GM12878 (cell line): ENCODE measurements at regions not wholly inside any gene's neighbourhood (a gene's known extent, or its start where the extent isn't known, plus 50 kb on each side); places are given as distances from the start of the nearest gene placed in this dataset.
"Not testable (repeated sequence)": the region's sequence is repeated elsewhere in the genome, so short reads cannot be mapped to it uniquely, and the experiment has no call there.

Source experiments
- CEBPB ChIP-seq, 2 experiments: fragments of 150-350 bp in 1 of 2; IDR thresholded peaks; 2 replicates each; pipeline ENCODE4 v1.6.1; 2012 to 2014; ENCODE audit warnings: low read depth in 2 of 2, low read length in 2 of 2, borderline replicate concordance in 1 of 2, inconsistent platforms in 1 of 2
- CHD2 ChIP-seq: IDR thresholded peaks from 2 replicates; pipeline ENCODE4 v1.6.1; 2011; ENCODE audit warnings: low read depth, low read length, improper control_type of control experiment, borderline replicate concordance
- KDM1A ChIP-seq: fragments of 200-600 bp; sonication (generic); IDR thresholded peaks from 2 replicates; pipeline ENCODE4 v1.6.1; 2016; ENCODE audit warnings: borderline replicate concordance
- NFXL1 ChIP-seq: fragments of 450-650 bp; IDR thresholded peaks from 2 replicates; pipeline ENCODE4 v1.6.1; 2017; ENCODE audit warnings: antibody characterized with exemption, mild to moderate bottlenecking, borderline replicate concordance
- NR2C2 ChIP-seq: IDR thresholded peaks from 2 replicates; pipeline ENCODE4 v1.6.1; 2011; ENCODE audit warnings: borderline replicate concordance, low read depth; ENCODE audit not compliant: control insufficient read depth, insufficient read length
- NRF1 ChIP-seq: conservative IDR thresholded peaks from 2 replicates; pipeline ENCODE4 v1.6.1; 2011; ENCODE audit warnings: mild to moderate bottlenecking, low read depth, low read length, improper control_type of control experiment
- POLR2A ChIP-seq: IDR thresholded peaks from 2 replicates; pipeline ENCODE4 v1.6.1; 2011; ENCODE audit warnings: low read depth, mild to moderate bottlenecking, low read length
- TAF1 ChIP-seq: IDR thresholded peaks from 2 replicates; pipeline ENCODE4 v1.6.1; 2011; ENCODE audit warnings: mild to moderate bottlenecking, low read depth, low read length, borderline replicate concordance
- TF ChIP-seq, protein P1 (sequence below): IDR thresholded peaks from 2 replicates; pipeline ENCODE4 v1.6.1; 2011; ENCODE audit warnings: low read depth, low read length, improper control_type of control experiment, borderline replicate concordance
- TF ChIP-seq, protein P2 (sequence below), 3 experiments: IDR thresholded peaks in 2 of 3; conservative IDR thresholded peaks in 1 of 3; 2 replicates each; pipeline ENCODE4 v1.5.1; 2011; ENCODE audit warnings: low read depth in 3 of 3, low read length in 3 of 3, mild to moderate bottlenecking in 3 of 3, control low read depth in 2 of 3, moderate library complexity in 2 of 3, inconsistent platforms in 1 of 3, mixed read lengths in 1 of 3; ENCODE audit not compliant: control insufficient read depth in 2 of 3, insufficient read depth in 1 of 3; ENCODE audit errors: extremely low read depth in 1 of 3
- TF ChIP-seq, protein P3 (sequence below): IDR thresholded peaks from 2 replicates; pipeline ENCODE4 v1.6.1; 2011; ENCODE audit warnings: low read depth, mild to moderate bottlenecking, low read length, moderate library complexity, borderline replicate concordance; ENCODE audit errors: extremely low read depth
- TF ChIP-seq, protein P4 (sequence below): fragments of 450-650 bp; formaldehyde crosslinking; IDR thresholded peaks from 2 replicates; pipeline ENCODE4 v1.4.0; 2020; ENCODE audit warnings: mild to moderate bottlenecking, moderate library complexity

DNA sequence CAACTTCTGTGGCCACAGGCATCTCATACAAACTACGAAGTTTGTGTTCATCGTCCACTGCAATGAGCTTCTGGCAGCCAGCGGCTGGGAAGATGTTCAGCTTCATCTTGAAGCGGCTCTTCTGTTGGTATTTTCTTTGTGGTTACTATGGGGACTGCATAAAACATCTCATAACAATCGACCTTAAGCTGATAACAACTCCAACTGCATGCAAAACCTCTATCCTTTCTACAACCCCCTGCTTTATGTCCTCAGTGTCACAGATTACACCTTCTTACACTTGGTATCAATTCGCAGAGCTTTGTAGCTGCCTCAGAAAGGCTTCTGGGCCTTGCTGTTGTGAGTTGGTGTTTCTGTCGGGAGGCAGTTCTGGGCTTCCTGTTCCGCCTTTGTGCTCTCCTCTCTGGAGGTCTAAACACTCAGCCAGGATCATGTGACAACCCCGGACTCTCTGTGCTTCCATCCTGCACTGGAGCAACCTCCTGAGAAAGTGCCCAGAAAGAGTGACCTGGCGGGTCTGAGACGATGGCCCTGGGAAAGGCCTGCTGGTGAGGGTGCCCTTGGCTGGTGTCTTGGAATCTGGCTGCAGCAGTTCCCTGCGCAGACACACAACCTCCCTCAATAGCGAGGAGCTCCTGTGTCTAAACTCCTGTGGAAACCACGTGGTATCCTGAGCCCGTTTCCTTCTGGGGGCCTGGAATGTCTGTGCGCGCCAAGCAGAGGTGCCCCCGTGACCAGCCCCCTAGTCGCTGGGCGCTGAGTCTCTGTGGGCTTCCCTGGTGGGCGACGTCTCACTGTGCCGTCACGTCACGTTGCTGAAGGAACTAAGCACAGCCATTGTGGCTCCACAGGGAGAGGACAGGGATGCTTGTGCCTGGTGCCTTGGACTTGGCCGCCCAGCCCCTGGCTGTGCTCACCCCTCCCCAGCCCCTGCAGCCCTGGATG lies 339.6 kb downstream of the ADGRD1 start:
- TF ChIP-seq, protein P1, sequence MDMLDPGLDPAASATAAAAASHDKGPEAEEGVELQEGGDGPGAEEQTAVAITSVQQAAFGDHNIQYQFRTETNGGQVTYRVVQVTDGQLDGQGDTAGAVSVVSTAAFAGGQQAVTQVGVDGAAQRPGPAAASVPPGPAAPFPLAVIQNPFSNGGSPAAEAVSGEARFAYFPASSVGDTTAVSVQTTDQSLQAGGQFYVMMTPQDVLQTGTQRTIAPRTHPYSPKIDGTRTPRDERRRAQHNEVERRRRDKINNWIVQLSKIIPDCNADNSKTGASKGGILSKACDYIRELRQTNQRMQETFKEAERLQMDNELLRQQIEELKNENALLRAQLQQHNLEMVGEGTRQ = not testable (repeated sequence)
- TF ChIP-seq, protein P2, sequence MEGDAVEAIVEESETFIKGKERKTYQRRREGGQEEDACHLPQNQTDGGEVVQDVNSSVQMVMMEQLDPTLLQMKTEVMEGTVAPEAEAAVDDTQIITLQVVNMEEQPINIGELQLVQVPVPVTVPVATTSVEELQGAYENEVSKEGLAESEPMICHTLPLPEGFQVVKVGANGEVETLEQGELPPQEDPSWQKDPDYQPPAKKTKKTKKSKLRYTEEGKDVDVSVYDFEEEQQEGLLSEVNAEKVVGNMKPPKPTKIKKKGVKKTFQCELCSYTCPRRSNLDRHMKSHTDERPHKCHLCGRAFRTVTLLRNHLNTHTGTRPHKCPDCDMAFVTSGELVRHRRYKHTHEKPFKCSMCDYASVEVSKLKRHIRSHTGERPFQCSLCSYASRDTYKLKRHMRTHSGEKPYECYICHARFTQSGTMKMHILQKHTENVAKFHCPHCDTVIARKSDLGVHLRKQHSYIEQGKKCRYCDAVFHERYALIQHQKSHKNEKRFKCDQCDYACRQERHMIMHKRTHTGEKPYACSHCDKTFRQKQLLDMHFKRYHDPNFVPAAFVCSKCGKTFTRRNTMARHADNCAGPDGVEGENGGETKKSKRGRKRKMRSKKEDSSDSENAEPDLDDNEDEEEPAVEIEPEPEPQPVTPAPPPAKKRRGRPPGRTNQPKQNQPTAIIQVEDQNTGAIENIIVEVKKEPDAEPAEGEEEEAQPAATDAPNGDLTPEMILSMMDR (IDR thresholded peaks at IDR 0.05 in 2 of 3, conservative IDR thresholded peaks at IDR 0.05 in 1 of 3; ENCODE audit: control insufficient read depth in 2 of 3, extremely low read depth in 1 of 3, insufficient read depth in 1 of 3, low read depth in 3 of 3, low read length in 3 of 3) = not testable (repeated sequence)
- not testable (repeated sequence) for TF ChIP-seq CHD2; CEBPB (IDR thresholded peaks at IDR 0.05; ENCODE audit: borderline replicate concordance in 1 of 2, low read depth in 2 of 2, low read length in 2 of 2); NFXL1; POLR2A; NRF1; KDM1A; NR2C2; TAF1
- TF ChIP-seq, protein P3, sequence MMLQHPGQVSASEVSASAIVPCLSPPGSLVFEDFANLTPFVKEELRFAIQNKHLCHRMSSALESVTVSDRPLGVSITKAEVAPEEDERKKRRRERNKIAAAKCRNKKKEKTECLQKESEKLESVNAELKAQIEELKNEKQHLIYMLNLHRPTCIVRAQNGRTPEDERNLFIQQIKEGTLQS = not testable (repeated sequence)
- TF ChIP-seq, protein P4, sequence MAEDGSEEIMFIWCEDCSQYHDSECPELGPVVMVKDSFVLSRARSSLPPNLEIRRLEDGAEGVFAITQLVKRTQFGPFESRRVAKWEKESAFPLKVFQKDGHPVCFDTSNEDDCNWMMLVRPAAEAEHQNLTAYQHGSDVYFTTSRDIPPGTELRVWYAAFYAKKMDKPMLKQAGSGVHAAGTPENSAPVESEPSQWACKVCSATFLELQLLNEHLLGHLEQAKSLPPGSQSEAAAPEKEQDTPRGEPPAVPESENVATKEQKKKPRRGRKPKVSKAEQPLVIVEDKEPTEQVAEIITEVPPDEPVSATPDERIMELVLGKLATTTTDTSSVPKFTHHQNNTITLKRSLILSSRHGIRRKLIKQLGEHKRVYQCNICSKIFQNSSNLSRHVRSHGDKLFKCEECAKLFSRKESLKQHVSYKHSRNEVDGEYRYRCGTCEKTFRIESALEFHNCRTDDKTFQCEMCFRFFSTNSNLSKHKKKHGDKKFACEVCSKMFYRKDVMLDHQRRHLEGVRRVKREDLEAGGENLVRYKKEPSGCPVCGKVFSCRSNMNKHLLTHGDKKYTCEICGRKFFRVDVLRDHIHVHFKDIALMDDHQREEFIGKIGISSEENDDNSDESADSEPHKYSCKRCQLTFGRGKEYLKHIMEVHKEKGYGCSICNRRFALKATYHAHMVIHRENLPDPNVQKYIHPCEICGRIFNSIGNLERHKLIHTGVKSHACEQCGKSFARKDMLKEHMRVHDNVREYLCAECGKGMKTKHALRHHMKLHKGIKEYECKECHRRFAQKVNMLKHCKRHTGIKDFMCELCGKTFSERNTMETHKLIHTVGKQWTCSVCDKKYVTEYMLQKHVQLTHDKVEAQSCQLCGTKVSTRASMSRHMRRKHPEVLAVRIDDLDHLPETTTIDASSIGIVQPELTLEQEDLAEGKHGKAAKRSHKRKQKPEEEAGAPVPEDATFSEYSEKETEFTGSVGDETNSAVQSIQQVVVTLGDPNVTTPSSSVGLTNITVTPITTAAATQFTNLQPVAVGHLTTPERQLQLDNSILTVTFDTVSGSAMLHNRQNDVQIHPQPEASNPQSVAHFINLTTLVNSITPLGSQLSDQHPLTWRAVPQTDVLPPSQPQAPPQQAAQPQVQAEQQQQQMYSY (CRISPR knock-in tag) = not testable (repeated sequence)
